GM18519 (cell line): ENCODE measurements at regions not wholly inside any gene's neighbourhood (a gene's known extent, or its start where the extent isn't known, plus 50 kb on each side); places are given as distances from the start of the nearest gene placed in this dataset.
"Not testable (repeated sequence)": the region's sequence is repeated elsewhere in the genome, so short reads cannot be mapped to it uniquely, and the experiment has no call there.

ENCODE experiments used
- ATAC-seq: cut with Tn5 transposase; IDR thresholded peaks from one replicate; pipeline ENCODE4 v1.9.1; 2021; ENCODE audit warnings: mild to moderate bottlenecking, moderate library complexity; ENCODE audit not compliant: unreplicated experiment, low FRiP score

- ATAC-seq = no peak
Observed at GRCh38 chr16:85202051-85202601, 89.9 kb upstream of the CIBAR2 start.

DNA sequence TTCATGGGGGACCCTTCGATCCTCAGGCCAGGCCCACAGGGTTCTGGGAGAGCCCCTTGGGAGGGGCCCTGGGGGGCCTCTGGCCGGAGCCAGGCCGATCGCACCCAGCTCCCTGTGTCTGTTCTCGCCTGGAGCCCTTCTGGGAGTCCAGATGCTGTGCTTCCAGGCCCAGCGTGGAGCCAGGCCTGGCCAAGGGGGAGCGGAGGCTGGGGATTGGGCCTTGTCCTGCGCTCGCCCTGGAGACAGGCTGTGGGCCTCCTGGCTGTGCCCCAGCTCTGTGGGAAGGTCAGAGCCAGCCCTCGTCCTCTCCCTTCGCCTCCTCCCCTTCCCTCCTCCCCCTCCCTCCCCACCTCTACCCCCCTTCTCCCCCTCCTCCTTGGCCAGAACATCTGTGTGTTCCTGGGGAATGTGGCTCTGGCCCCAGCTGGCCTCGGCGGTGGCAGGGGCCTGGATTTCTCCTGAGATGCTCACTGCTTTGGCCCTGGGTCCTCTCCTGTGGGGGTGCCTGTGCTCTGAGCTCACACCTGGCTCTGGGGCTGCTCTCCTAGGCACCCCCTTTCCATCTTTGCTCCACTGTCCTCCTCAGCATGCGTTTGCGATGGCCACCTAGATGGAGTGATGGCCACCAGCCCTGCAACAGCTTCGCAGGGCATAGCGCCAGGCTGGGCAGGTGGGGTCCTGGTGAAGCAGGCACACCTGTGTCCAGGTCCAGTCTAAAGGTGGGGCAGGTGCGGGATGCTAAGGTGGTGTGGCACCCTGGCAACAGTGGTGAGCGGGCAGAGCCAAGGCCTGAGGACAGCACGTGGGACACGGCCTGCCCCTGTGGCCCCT, 90.6 kb upstream of the CIBAR2 start:
- no peak for ATAC-seq

GRCh38 chr16:85203462-85203813, 91.2 kb upstream of the CIBAR2 start:
- ATAC-seq = no peak

DNA sequence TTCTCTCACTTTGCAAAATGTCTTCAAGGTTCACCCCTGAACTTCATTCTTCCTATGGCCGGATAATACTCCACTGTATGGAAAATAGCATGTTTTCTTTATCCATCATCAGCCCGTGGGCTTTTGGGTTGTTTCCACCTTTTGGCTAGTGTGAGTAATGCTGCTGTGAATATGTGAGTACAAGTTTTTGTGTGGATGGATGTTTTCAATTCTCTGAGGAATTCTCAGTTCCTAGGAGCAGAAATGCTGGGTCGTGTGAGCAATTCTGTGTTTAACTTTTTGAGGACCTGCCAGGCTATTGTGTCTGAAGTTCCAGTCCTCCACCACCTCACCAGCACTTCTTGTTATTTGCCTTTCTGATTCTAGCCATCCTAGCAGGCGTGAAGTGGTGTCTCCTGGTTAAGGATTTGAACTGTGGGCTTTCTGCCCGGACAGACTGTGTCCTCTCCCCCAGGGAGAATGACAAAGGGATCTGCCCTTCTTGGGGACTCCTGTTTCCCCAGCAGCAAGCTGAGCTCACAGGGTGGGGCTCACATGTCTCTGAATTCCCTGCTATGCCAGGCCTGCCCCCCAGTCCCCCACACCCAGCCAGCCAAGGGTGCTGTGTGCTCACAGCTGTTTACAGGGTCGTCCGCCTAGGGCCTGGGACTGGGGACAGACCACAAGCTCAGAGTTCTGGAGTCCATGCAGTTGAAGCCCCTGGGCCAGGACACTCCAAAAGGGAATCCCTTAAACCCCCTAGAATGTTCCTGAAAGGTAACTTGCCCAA, 92.2 kb upstream of the CIBAR2 start:
- no peak for ATAC-seq

DNA sequence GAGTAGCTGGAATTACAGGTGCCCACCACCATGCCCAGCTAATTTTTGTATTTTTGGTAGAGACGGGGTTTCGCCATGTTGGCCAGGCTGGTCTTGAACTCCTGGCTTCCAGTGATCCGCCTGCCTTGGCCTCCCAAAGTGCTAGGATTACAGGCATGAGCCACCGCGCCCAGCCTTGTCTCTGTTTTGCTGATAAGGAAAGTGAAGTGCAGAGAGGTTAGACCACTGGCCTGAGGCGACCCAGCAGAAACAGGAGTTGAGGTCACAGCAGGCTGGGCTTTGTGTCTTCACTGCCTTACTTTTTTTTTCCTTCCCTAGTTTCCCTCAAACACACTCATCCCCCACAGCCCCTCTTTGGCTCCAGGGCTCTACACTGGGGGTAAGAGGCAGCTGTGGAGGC, 93.0 kb upstream of the CIBAR2 start:
- not testable (repeated sequence) for ATAC-seq

DNA sequence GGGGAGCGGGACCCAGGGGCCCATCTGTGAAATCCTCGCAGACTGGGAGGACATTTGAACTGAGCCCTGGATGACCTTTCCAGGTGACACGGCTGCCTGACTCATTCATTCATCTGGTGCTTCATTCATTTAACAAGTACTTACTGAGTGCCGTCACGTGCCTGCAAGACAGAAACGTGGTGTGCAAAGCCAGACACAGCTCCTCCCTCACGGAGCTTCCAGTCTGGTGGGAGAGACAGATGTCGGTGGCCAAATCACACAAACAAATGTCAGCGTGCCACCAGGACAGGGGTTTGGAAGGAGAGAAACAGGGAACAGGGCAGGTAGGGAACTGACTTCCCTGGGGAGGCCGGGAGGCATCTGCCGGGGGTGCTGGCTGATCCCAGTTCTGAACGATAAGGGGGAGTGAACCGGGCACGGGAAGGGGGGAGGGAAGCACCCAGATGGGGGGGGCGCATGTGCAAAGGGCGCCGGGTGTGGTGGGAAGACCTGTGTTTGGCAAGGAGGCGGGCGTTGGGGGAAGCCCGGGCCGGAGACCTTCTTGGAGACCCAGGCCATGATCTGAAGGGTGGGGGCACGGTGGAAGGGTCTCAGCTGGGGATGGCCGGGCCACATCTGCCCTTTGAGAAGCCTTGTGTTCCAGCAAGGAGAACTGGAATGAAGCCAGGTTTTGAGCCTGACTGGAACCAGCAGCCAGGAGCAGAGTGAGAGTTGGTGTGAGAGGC, 93.6 kb upstream of the CIBAR2 start:
- ATAC-seq = no peak

DNA sequence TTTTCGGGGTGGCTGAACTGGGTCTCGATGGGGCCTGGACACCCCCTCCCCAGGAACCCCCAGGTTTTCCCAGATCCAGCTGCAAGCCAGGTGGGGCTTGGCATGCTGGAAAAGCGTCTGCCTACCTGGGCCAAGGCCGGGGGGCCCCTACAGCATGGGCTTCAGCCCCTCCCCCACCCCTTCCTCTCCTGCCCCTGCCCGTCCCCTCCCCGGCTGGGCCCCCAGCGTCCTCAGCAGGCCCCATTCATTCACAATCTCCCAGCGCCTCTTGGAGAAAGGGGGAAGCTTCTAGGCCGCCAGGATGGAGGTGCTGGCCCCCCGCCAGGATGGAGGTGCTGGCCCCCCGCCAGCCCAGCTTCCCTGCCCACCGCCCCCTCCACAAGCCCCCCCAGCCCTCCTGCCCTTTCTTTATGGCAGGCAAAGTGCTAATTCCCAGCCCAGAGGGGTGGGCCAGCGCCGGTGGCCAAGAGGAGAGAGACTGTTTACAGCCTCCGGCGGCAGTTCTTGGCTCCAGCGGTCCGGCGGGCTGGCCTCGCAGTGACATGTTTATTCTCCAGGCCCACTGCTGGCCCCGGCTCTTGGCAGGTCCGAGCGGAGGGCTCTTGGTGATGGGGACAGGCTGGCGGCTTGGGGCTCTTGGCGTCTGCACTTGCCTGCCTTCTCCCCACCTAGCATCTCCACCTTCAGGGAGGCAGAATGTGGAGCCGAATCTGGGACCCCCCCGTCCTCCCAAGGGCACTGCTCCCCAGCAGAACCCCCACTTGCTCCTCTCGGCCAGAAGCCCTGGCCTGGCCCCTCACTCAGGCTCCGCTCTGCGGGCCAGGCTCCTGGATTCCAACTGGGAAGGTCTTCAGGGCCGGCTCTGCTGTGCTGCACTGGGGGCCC, 94.4 kb upstream of the CIBAR2 start:
- no peak for ATAC-seq

GRCh38 chr16:85207357-85207921, 95.2 kb upstream of the CIBAR2 start:
- ATAC-seq = no peak

- ATAC-seq = no peak
Observed at GRCh38 chr16:85208181-85208580, 95.9 kb upstream of the CIBAR2 start.

DNA sequence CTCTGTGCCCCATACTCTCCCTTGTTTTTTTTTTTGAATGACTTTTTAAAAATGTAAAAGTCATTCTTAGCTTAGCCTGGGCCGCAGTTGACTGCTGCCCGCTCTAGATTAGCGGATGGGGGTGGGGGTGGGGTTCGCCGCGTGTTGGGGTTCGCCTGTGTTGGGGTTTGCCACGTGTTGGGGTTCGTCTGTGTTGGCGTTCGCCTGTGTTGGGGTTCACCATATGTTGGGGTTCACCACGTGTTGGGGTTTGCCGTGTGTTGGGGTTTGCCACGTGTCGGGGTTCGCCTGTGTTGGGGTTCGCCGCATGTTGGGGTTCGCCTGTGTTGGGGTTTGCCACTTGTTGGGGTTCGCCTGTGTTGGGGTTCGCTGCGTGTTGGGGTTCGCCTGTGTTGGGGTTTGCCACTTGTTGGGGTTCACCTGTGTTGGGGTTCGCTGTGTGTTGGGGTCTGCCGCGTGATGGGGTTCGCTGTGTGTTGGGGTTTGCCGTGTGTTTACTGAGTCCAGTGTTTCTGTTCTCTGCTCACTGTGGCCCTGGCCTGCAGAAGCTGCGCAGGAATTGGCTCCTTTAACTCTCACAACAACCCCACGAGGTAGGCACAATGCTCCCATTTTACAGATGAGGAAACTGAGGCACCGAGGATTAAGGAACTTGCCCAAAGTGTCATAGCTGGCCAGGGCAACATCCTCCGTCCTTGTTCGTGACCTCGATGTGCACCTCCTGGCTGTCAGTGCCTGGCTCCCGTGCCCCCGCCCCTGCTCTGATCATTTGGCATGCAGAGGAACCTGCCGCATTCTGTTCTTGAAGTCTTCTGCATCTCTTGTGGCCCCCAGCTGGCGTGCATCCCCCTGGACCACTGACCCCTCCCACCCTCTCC, 96.6 kb upstream of the CIBAR2 start:
- no peak for ATAC-seq

GRCh38 chr16:85209526-85210121, 97.4 kb upstream of the CIBAR2 start:
- no peak for ATAC-seq

DNA sequence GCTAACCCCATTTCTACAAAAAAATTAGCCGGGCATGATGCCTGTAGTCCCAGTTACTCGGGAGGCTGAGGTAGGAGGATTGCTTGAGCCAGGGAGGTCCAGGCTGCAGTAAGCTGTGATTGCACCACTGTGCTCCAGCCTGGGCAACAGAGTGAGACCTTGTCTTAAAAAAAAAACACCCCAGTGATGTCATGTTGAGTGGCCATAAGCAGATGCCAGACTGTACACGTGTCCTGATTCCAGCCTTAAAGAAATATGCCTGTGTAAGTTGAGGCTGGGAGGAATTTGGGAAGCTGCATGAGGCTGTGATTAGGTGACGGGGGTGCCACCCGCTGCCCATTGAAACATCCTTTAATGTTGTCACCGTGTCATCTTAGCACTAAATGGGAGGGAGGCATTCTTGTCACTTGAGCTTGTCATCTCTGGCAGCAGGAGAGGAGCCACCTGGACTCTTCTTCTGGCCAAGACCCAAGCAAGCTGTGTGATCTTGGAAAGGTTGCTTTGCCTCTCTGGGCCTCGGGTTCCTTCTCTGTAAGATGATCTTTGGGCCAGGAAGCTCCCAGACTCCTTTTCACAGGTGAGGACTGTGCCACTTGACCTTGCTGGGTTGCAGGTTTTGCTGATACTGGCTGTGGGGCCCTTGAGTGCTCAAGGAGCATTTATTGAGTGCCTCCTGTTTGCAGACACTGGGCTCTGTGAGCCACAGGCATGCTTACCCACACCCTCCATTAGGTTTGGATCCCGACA, 98.3 kb upstream of the CIBAR2 start:
- no peak for ATAC-seq

DNA sequence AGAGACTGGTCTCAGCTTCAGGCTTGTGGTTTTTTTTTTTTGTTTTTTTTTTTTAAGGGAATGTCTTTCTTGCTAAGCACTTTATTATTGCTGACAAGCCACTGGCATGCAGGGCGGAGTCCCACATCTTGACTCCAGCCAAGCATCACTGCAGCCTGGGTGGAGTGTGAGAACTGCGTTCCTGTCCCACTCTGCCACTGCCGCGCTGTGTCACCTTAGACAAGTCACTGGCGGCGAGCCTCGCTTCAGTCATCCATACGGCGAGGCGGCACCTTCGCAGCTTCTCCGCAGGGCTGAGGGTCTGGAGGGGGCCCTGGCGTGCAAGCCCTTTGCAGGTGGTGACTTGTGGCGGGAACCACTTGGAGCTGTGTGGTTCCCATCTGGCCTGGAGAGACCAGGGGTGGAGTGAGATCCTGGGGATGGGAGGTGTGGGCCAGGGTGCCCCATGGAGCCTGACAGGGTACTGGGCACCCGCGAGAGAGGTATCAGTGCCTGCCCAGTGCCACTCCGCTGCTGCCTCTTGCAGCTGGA, 99.1 kb upstream of the CIBAR2 start:
- ATAC-seq = no peak

DNA sequence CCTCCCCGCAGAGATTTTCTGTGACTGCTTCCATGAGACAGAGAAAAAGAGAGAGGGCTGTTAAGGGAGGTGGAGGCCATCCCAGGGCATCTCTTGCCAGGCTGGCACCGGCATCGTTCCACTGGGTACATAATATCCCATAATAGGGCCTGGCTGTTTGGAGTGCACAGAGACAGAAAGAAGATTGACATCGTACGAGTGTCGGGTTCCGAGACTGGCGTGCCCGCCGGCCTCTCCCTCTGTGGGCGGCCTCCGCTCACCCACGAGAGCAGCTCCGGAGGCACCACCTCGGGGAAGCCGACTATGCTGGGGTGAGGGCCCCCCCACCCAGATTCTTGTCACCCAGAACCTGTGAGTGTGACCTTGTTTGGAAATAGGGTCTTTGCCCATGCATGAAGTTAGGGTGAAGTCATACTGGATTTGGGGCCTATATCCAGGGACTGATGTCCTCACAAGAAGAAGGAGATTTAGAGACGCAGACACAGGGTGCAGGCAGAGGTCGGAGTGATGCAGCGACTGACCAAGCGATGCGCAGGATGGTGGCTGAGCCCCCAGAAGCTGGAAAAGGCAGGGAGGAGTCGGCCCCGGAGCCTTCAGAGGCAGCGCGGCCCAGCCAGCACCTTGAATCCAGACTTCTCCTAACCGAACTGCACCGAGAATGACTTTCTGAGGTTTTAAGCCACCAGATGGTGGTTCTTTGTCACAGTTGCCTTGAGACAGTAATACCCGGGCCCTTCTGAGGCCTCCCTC, 101.8 kb upstream of the CIBAR2 start:
- no peak for ATAC-seq

- no peak for ATAC-seq
Observed at GRCh38 chr16:85215478-85216118, 103.3 kb upstream of the CIBAR2 start.
